ENCODE measurements at regions not wholly inside any gene's neighbourhood (a gene's known extent, or its start where the extent isn't known, plus 50 kb on each side); places are given as distances from the start of the nearest gene placed in this dataset.
A peak's percentile ranks its signal among the peaks of the same experiment; 100 is the strongest.

- H3K27ac Mint-ChIP-seq = no peak overlapping the region
- no peak overlapping the region for H3K4me3 Mint-ChIP-seq
- Histone ChIP-seq H3K27ac (ENCODE audit: low read depth) (peak overlapping the region; percentile 82; the same call in 1 of the 2 replicates), H4K20me1 (replicated peaks; ENCODE audit: insufficient read depth) (no peaks in the 10 kb centered on the region), H2AFZ (no peak overlapping the region), H3K4me3 (no peak overlapping the region), H3K4me1 (ENCODE audit: insufficient read depth) (peaks cover 15% of the 10 kb centered on the region), H3K27me3 (ENCODE audit: insufficient read depth) (no peaks in the 10 kb centered on the region), H3F3A (replicated peaks; ENCODE audit: low read depth) (0 out of 2 replicates have a peak, but pooled peaks cover 4% of the 10 kb centered on the region), H3K4me2 (no peak overlapping the region), H3K9me2 (ENCODE audit: insufficient read depth) (peaks cover 33% of the 10 kb centered on the region), H3K36me3 (ENCODE audit: insufficient read depth) (no peaks in the 10 kb centered on the region), H3K79me2 (replicated peaks; ENCODE audit: insufficient read depth) (no peaks in the 10 kb centered on the region)
- H3K4me1 Mint-ChIP-seq = peaks cover 20% of the 10 kb centered on the region
- H3K36me3 Mint-ChIP-seq (ENCODE audit: low read depth) = peaks cover 5% of the 10 kb centered on the region; the same call in 2 of the 3 replicates
- H3K9me3 Mint-ChIP-seq = no peaks in the 10 kb centered on the region
- peaks cover 5% of the 10 kb centered on the region for H3K27me3 Mint-ChIP-seq (ENCODE audit: insufficient read depth, low read depth, poor library complexity)
- ATAC-seq (no peak; the same call in 2 of the 3 replicates), DNase-seq (ENCODE audit: low spot score) (peak; percentile 20)
- no peak for TF ChIP-seq JUNB (IDR thresholded peaks at IDR 0.05; ENCODE audit: unreplicated experiment)
- 0 out of 2 replicates have a peak, but pooled peaks have one; percentile 9 for TF ChIP-seq ZNF462 (CRISPR knock-in tag; IDR thresholded peaks at IDR 0.05)
- no peak for TF ChIP-seq POLR2AphosphoS5 (IDR thresholded peaks at IDR 0.05; ENCODE audit: low read depth)
- no peak for TF ChIP-seq CTCF (conservative IDR thresholded peaks at IDR 0.05; ENCODE audit: low read depth in 2 of 2)
Observed at GRCh38 chr12:11593013-11593412, 56.5 kb upstream of the ETV6 start.
